OCI-LY3 (cell line): ENCODE measurements at regions not wholly inside any gene's neighbourhood (a gene's known extent, or its start where the extent isn't known, plus 50 kb on each side); places are given as distances from the start of the nearest gene placed in this dataset.

Source experiments
- H2AFZ ChIP-seq: fragments of 200-600, 300-600 bp; shearing (Covaris generic); 2 replicates; pipeline ENCODE4 v1.6.0; 2014; ENCODE audit warnings: antibody characterized with exemption, low read depth, low read length
- H3K27ac ChIP-seq: fragments of 200-600, 300-600 bp; sonication (generic); 2 replicates; pipeline ENCODE4 v1.5.1; 2014; ENCODE audit warnings: mild to moderate bottlenecking, low read length, moderate library complexity, mixed read lengths
- H3K27me3 ChIP-seq: fragments of 200-600, 300-600 bp; sonication (generic); 2 replicates; pipeline ENCODE4 v1.6.1; 2014; ENCODE audit warnings: low read depth, low read length, mixed read lengths
- H3K36me3 ChIP-seq: fragments of 200-600, 300-600 bp; sonication (generic); replicated peaks from 2 replicates; pipeline ENCODE3; 2014; ENCODE audit warnings: low read depth, low read length, mixed read lengths
- H3K4me1 ChIP-seq: fragments of 300-600, 200-600 bp; sonication (generic); 2 replicates; pipeline ENCODE4 v1.6.1; 2014; ENCODE audit warnings: low read length, mixed read lengths
- H3K4me2 ChIP-seq: fragments of 200-600, 300-600 bp; sonication (generic); 2 replicates; pipeline ENCODE4 v1.6.1; 2014; ENCODE audit warnings: low read length, mixed read lengths
- H3K4me3 ChIP-seq: fragments of 300-600, 200-600 bp; sonication (generic); 2 replicates; pipeline ENCODE4 v1.5.1; 2014; ENCODE audit warnings: antibody characterized with exemption, mild to moderate bottlenecking, low read length, moderate library complexity
- H3K79me2 ChIP-seq: fragments of 300-600, 200-600 bp; shearing (Covaris generic); 2 replicates; pipeline ENCODE4 v1.6.1; 2014; ENCODE audit warnings: mild to moderate bottlenecking, low read length, mixed read lengths
- H3K9ac ChIP-seq: fragments of 300-600, 200-600 bp; shearing (Covaris generic); 2 replicates; pipeline ENCODE4 v1.6.0; 2014; ENCODE audit warnings: mild to moderate bottlenecking, low read length, moderate library complexity
- H3K9me3 ChIP-seq: fragments of 200-600, 300-600 bp; shearing (Covaris generic); 2 replicates; pipeline ENCODE4 v1.6.1; 2014; ENCODE audit warnings: low read length, mixed read lengths; ENCODE audit not compliant: insufficient read depth
- H4K20me1 ChIP-seq: fragments of 200-600, 300-600 bp; sonication (generic); 2 replicates; pipeline ENCODE4 v1.6.1; 2016; ENCODE audit warnings: low read length, mixed read lengths; ENCODE audit not compliant: insufficient read depth
- CTCF ChIP-seq: fragments of 200-600, 300-600 bp; sonication (generic); IDR thresholded peaks from 2 replicates; pipeline ENCODE4 v1.5.1; 2014; ENCODE audit warnings: antibody characterized with exemption, low read length, low read depth
- EZH2phosphoT487 ChIP-seq: fragments of 200-600 bp; shearing (Covaris generic); IDR thresholded peaks from 2 replicates; pipeline ENCODE4 v1.6.1; 2018; ENCODE audit warnings: antibody characterized with exemption, mixed run types, low read depth

- H3K9ac ChIP-seq: no peak overlapping the region
- no peaks in the 10 kb centered on the region for H3K27me3 ChIP-seq
- no peak overlapping the region for H3K4me3 ChIP-seq
- H3K79me2 ChIP-seq: no peaks in the 10 kb centered on the region
- H3K36me3 ChIP-seq: no peaks in the 10 kb centered on the region
- H2AFZ ChIP-seq: no peak overlapping the region
- no peak overlapping the region for H3K27ac ChIP-seq
- no peaks in the 10 kb centered on the region for H4K20me1 ChIP-seq
- no peak overlapping the region for H3K4me2 ChIP-seq
- TF ChIP-seq CTCF (no peak), EZH2phosphoT487 (no peak)
- H3K9me3 ChIP-seq: no peaks in the 10 kb centered on the region
- H3K4me1 ChIP-seq: no peaks in the 10 kb centered on the region
Observed at GRCh38 chr3:22308871-22309270, 557.9 kb upstream of the ZNF385D start.

DNA sequence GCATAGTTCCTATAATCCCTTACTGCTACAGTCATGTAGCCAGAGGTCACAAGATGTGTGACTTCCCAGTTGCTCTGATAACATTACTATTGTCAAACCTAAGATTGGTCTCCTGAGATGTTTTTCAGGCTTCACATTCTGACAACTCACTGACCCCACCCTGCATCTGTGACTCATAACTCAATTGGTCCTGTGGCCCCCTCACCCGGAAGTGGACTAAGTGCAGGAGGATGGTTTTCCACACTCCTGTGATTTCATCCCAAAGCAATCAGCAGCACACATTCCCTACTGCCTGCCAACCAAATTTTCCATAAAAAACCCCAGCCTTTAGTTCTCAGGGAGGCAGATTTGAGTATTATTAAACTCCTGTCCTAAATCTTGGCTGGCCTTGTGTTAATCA lies 564.9 kb upstream of the ZNF385D start:
- Histone ChIP-seq H4K20me1 (no peaks in the 10 kb centered on the region), H3K9ac (no peak overlapping the region), H3K79me2 (no peaks in the 10 kb centered on the region), H3K27me3 (no peaks in the 10 kb centered on the region), H3K27ac (no peak overlapping the region), H3K4me2 (no peak overlapping the region), H2AFZ (no peak overlapping the region), H3K9me3 (no peaks in the 10 kb centered on the region), H3K4me3 (no peak overlapping the region), H3K36me3 (no peaks in the 10 kb centered on the region), H3K4me1 (no peaks in the 10 kb centered on the region)
- no peak for TF ChIP-seq EZH2phosphoT487

- H4K20me1 ChIP-seq: no peaks in the 10 kb centered on the region
- H3K9me3 ChIP-seq: no peaks in the 10 kb centered on the region
- no peak overlapping the region for H3K9ac ChIP-seq
- H3K4me2 ChIP-seq: no peak overlapping the region
- H3K4me3 ChIP-seq: no peak overlapping the region
- H3K36me3 ChIP-seq: no peaks in the 10 kb centered on the region
- no peaks in the 10 kb centered on the region for H3K4me1 ChIP-seq
- no peak for TF ChIP-seq CTCF
- no peak for TF ChIP-seq EZH2phosphoT487
- no peak overlapping the region for H2AFZ ChIP-seq
- no peaks in the 10 kb centered on the region for H3K79me2 ChIP-seq
- H3K27ac ChIP-seq: no peak overlapping the region
- no peaks in the 10 kb centered on the region for H3K27me3 ChIP-seq
Observed at GRCh38 chr3:22318325-22318724, 567.3 kb upstream of the ZNF385D start.

- H3K36me3 ChIP-seq: no peaks in the 10 kb centered on the region
- H3K4me3 ChIP-seq: no peak overlapping the region
- TF ChIP-seq EZH2phosphoT487 (no peak), CTCF (no peak)
- no peaks in the 10 kb centered on the region for H3K79me2 ChIP-seq
- no peaks in the 10 kb centered on the region for H4K20me1 ChIP-seq
- no peak overlapping the region for H3K4me2 ChIP-seq
- no peak overlapping the region for H2AFZ ChIP-seq
- H3K9me3 ChIP-seq: no peaks in the 10 kb centered on the region
- H3K27me3 ChIP-seq: no peaks in the 10 kb centered on the region
- no peaks in the 10 kb centered on the region for H3K4me1 ChIP-seq
- no peak overlapping the region for H3K9ac ChIP-seq
- no peak overlapping the region for H3K27ac ChIP-seq
Observed at GRCh38 chr3:22319446-22319845, 568.4 kb upstream of the ZNF385D start.

DNA sequence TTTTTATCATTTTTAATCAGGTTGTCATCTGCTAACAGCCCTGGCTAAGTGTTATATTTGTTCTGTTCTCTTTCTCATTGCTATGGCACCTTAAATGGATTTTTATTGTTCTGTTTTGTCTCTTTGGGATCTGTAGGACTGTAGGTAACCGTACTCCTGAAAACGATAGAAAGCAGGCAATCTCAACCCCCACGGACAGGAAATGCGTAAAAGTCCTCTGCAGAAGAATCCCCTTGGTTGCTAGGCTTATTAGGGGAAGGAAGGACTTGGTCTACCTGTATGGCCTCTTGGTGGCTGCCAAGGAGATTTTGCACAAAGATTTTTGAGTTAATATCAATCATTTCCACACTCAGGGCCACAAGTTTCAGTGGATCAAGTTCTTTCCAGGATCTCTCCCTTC lies 571.9 kb upstream of the ZNF385D start:
- no peak overlapping the region for H3K27ac ChIP-seq
- H3K4me1 ChIP-seq: no peaks in the 10 kb centered on the region
- H3K79me2 ChIP-seq: no peaks in the 10 kb centered on the region
- H3K9me3 ChIP-seq: no peaks in the 10 kb centered on the region
- no peak overlapping the region for H3K9ac ChIP-seq
- H3K4me2 ChIP-seq: no peak overlapping the region
- H4K20me1 ChIP-seq: no peaks in the 10 kb centered on the region
- H3K4me3 ChIP-seq: no peak overlapping the region
- no peaks in the 10 kb centered on the region for H3K36me3 ChIP-seq
- no peaks in the 10 kb centered on the region for H3K27me3 ChIP-seq
- TF ChIP-seq CTCF (no peak), EZH2phosphoT487 (no peak)
- H2AFZ ChIP-seq: no peak overlapping the region
